Activated CD8-positive, alpha-beta memory T cell treated with anti-CD3 and anti-CD28 coated beads, Interleukin-2, amount 50 U/mL, for 48 hours (primary cell): ENCODE measurements at regions not wholly inside any gene's neighbourhood (a gene's known extent, or its start where the extent isn't known, plus 50 kb on each side); places are given as distances from the start of the nearest gene placed in this dataset.
"Not testable (repeated sequence)": the region's sequence is repeated elsewhere in the genome, so short reads cannot be mapped to it uniquely, and the experiment has no call there.

Source experiments
- DNase-seq: peaks from one replicate; pipeline ENCODE4 v3.0.0-alpha.2; 2020

DNA sequence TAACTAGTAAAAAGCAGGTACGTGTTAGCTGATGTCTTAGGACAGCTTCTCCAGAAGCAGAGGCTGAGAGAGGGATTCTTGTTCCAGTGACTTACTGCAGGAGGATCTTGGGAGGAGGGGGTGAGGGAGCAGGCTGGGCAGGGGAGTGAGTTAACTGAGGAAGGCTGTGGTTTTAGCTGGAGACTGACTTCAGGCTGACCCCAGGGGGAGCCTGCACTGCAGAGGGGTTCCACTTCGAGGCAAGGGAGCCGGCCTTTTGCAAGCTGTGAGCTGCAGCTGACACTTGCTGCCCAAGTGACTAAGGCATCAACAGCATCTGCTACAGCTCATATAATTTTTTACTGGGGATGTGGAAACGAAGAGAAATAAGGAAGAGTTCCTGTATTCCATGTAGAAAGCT, 50.4 kb upstream of the SOD1 start:
- DNase-seq: no peak

GRCh38 chr21:31607791-31608190, 51.7 kb upstream of the SOD1 start:
- DNase-seq: no peak

- DNase-seq: no peak
Observed at GRCh38 chr21:31606081-31606874, 53.2 kb upstream of the SOD1 start.

GRCh38 chr21:31604591-31605190, 54.8 kb upstream of the SOD1 start:
- DNase-seq: peak; percentile 88

DNA sequence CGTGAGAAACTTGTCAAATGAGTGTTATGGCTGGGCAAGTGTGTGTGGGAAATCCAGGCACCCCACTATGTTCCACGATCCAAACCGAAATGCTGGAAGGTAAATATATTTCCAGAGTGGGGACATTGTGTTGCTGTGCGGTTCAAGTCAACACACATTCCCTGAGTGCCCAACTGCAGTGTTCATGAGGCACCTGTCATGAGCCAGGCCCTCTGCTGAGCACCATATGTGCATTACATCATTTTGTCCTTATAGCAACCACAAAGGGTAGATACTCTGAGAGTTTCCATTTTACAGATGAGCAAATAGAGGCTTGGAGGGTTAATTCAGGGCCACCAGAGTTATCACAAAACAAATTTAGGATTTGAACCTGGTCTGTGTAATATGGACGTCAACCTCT, 59.9 kb upstream of the SOD1 start:
- DNase-seq: no peak

DNA sequence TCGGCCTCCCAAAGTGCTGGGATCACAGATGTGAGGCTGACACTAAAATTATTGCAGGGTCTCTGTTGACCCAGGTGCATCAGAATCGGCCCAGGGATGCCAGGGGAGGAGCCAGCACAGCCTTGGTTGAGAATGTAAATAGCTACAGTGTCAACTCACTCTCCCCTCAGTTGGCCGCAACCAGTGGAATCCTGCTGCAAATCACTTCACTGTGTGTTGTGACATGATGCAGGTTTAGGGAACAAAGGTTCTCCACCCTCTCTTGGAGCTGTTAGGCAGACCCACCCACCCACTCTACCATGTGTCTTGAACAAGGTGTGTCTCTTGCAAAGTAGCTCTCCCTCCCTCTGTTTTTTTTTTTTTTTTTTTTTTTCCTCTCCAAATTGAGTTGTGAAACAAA, 60.5 kb upstream of the SOD1 start:
- DNase-seq: no peak

- DNase-seq: no peak
Observed at GRCh38 chr21:31597683-31598082, 61.8 kb upstream of the SOD1 start.

GRCh38 chr21:31596055-31596454, 63.4 kb upstream of the SOD1 start:
- no peak for DNase-seq

GRCh38 chr21:31594726-31595125, 64.8 kb upstream of the SOD1 start:
- DNase-seq: no peak

- DNase-seq: no peak
Observed at GRCh38 chr21:31594279-31594678, 65.2 kb upstream of the SOD1 start.

DNA sequence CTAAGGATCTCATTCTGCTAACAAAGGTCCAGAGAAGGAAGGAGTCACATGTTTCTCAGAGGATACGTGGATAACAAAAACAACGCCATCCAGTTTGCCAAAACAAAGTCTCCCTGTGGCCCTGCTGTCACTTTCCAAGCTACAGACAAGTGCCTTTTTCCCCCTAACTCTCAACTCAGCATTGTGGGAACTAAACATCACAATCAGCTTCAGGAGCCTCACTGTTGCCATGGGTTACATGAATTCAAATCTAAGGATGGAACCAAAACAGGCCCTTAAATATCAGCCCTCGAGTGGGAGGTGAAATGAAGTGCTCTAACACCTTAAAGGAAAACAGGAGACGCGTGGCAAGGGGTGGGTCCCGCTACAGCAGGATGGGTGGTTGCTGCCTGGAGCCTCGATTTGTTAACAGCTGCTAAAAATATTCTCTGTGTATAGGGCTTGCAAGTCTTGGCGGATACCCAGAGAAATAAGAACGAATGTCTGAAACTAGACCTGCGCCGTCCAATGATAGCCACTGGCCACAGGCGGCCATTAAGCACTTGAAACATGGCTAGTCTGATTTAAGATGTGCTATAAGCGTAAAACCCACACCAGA, 66.4 kb upstream of the SOD1 start:
- DNase-seq: no peak

- no peak for DNase-seq
Observed at GRCh38 chr21:31592516-31592915, 67.0 kb upstream of the SOD1 start.

DNA sequence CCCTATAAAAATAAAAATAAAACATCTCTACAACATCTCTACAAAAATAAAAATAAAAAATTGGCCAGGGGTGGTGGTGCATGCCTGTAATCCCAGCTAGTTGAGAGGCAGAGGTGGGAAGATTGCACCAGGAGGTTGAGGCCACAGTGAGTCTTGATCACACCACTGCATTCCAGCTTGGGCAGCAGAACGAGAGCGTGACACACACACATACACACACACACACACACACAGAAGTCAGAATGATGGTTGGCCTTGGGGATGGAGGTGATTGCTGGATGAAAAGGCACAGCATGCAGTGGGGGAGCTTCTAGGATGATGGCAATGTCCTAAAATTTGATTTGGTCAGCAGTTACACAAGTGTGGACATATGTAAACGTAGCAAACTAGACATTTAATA, 69.7 kb upstream of the SOD1 start:
- DNase-seq: no peak

- no peak for DNase-seq
Observed at GRCh38 chr21:31586118-31586517, 73.4 kb upstream of the SOD1 start.

- DNase-seq: not testable (repeated sequence)
Observed at GRCh38 chr21:31583937-31584336, 75.6 kb upstream of the SOD1 start.

DNA sequence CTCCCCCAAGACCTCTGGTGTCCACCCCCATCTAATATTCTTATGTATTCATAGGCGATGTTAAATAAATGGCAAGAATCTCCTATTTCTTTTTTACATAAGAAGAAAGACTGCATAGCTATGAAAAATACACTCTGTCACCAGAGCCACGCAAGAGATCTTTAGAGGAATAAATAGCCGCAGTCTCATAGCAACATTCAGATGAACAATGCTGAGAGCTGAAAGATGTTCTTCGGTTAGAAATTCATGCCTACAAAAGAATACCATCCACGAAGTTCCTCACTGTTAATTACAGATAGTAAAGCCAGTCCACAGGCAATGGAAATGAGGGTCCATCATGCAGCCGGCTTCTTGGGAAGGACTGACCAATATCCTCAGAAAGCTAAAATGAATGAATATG, 76.0 kb upstream of the SOD1 start:
- no peak for DNase-seq

- peak; percentile 86 for DNase-seq
Observed at GRCh38 chr21:31580866-31581276, 78.6 kb upstream of the SOD1 start.

DNA sequence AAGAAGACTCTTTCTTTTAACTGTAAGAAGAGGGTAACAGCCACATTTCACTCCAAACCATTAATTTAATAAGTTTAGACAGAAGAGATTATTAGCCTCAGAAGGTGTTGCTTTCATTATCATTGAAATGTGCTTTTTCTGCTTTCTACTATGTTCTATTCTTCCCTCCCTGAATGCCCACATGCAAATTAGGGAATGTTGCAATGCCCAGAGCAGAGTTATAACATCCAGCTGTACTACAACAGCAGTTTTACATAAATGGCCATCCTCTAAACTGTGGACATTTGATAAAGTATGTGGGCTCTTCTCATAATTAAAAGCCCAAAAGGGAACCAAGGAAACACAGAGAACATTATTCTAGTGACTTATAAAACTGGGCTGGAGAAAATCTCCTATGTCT, 82.2 kb upstream of the SOD1 start:
- no peak for DNase-seq

GRCh38 chr21:31576428-31576827, 83.1 kb upstream of the SOD1 start:
- DNase-seq: no peak

GRCh38 chr21:31573217-31573616, 86.3 kb upstream of the SOD1 start:
- DNase-seq: no peak

- DNase-seq: no peak
Observed at GRCh38 chr21:31571879-31572278, 87.6 kb upstream of the SOD1 start.

GRCh38 chr21:31570824-31571566, 88.5 kb upstream of the SOD1 start:
- DNase-seq: no peak

DNA sequence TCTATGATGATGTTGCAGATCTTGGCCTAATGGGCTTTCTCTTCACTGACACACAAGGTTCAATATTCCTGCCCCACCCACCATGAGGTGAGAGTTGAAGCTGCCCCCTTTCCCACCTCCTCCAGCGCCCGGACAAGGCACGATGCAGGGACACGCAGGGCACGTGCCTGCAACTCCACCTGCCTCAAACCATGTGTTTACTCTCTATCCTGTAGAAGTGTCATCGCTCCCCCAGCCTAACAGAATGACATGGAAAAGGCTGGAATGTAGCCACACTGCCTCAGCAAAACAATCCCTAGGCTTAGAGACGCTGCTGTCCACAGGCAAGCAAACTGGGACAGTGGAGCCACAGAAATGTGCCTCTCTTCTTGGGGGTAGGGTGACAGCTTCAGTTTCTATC, 92.9 kb upstream of the SOD1 start:
- DNase-seq: no peak

DNA sequence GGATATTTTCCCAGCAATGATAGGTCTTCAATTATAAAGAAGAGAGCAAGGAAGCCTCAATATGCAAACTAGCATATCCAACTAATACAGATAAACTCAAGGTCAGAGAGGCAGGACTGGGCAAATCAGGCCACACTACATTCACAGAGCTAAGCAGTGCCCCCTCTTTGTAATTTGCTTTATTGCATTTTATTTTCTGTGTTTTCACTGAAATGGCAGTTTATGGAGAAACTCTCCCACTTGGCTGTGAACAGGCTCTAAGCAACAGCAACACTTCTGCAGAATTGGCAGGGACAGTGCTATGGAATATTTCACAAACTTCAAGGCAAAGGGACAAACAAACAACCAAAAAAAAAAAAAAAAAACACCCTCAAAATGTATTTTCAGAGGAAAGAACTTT, 93.4 kb upstream of the SOD1 start:
- DNase-seq: no peak
